ENCODE measurements at regions not wholly inside any gene's neighbourhood (a gene's known extent, or its start where the extent isn't known, plus 50 kb on each side); places are given as distances from the start of the nearest gene placed in this dataset.
"Not testable (repeated sequence)": the region's sequence is repeated elsewhere in the genome, so short reads cannot be mapped to it uniquely, and the experiment has no call there.

GRCh38 chr5:40430101-40430710 lies 249.5 kb upstream of the PTGER4 start:
- POLR2A ChIA-PET, result no interaction called here

GRCh38 chr5:40429258-40430100 lies 250.2 kb upstream of the PTGER4 start:
- DNase-seq (ENCODE audit: low read depth, low spot score), result no peak
- TF ChIP-seq CTCF (IDR thresholded peaks at IDR 0.05; ENCODE audit: insufficient read depth, low read length, missing control alignments), result no peak
- CTCF ChIA-PET, result no interaction called here
- H3K4me3 ChIP-seq (ENCODE audit: low read depth, low read length), result no peak overlapping the region
- POLR2A ChIA-PET, result no interaction called here

More at GRCh38 chr5:40430101-40430710, 249.5 kb upstream of the PTGER4 start:
- TF ChIP-seq CTCF (IDR thresholded peaks at IDR 0.05; ENCODE audit: insufficient read depth, low read length, missing control alignments), result no peak
- no peak overlapping the region for H3K4me3 ChIP-seq (ENCODE audit: low read depth, low read length)
- DNase-seq (ENCODE audit: low read depth, low spot score), result no peak
- CTCF ChIA-PET, result interaction anchor here (1.3 kb wide), 1 partner anchor 8 kb away, joined by 3 read pairs; no protein-coding TSS in a partner anchor

- CTCF ChIA-PET, result no interaction called here
- DNase-seq (ENCODE audit: low read depth, low spot score), result no peak
- POLR2A ChIA-PET, result no interaction called here
Observed at GRCh38 chr5:40428815-40429214, 250.9 kb upstream of the PTGER4 start.

GRCh38 chr5:40428126-40428525 lies 251.6 kb upstream of the PTGER4 start:
- no peak overlapping the region for H3K4me3 ChIP-seq (ENCODE audit: low read depth, low read length)
- ChIA-PET CTCF (interaction anchor here (1.1 kb wide), 1 partner anchor 9 kb away, joined by 4 read pairs; no protein-coding TSS in a partner anchor), POLR2A (no interaction called here)
- DNase-seq (ENCODE audit: low read depth, low spot score), result no peak
- no peak for TF ChIP-seq CTCF (IDR thresholded peaks at IDR 0.05; ENCODE audit: insufficient read depth, low read length, missing control alignments)

More at GRCh38 chr5:40428815-40429214, 250.9 kb upstream of the PTGER4 start:
- TF ChIP-seq CTCF (IDR thresholded peaks at IDR 0.05; ENCODE audit: insufficient read depth, low read length, missing control alignments), result no peak
- no peak overlapping the region for H3K4me3 ChIP-seq (ENCODE audit: low read depth, low read length)

- POLR2A ChIA-PET; CTCF ChIA-PET; DNase-seq (ENCODE audit: low read depth, low spot score); H3K4me3 ChIP-seq (ENCODE audit: low read depth, low read length): not testable (repeated sequence)
Observed at GRCh38 chr5:40417046-40417810, 262.5 kb upstream of the PTGER4 start.

- H3K4me3 ChIP-seq (ENCODE audit: low read depth, low read length), result no peak overlapping the region
- ChIA-PET CTCF (no interaction called here), POLR2A (no interaction called here)
- no peak for DNase-seq (ENCODE audit: low read depth, low spot score)
- TF ChIP-seq CTCF (IDR thresholded peaks at IDR 0.05; ENCODE audit: insufficient read depth, low read length, missing control alignments), result no peak
Observed at GRCh38 chr5:40416588-40416987, 263.1 kb upstream of the PTGER4 start.
